Astrocyte (in vitro differentiated cells and primary cell): ENCODE measurements at regions not wholly inside any gene's neighbourhood (a gene's known extent, or its start where the extent isn't known, plus 50 kb on each side); places are given as distances from the start of the nearest gene placed in this dataset.

Experiments
- CTCF ChIP-seq: IDR thresholded peaks from 2 replicates; pipeline ENCODE4 v1.5.1; 2011; ENCODE audit warnings: low read depth, mild to moderate bottlenecking, inconsistent platforms, low read length, moderate library complexity; ENCODE audit not compliant: insufficient read depth
- EZH2 ChIP-seq: IDR thresholded peaks from 2 replicates; pipeline ENCODE4 v1.6.1; 2012; ENCODE audit warnings: mild to moderate bottlenecking, low read length, inconsistent platforms; ENCODE audit not compliant: insufficient read depth

- TF ChIP-seq CTCF (no peak), EZH2 (no peak)
These were observed 292.5 kb downstream of the ATPSCKMT start for GRCh38 chr5:9957214-9957613.
